ENCODE measurements at regions not wholly inside any gene's neighbourhood (a gene's known extent, or its start where the extent isn't known, plus 50 kb on each side); places are given as distances from the start of the nearest gene placed in this dataset.

DNA sequence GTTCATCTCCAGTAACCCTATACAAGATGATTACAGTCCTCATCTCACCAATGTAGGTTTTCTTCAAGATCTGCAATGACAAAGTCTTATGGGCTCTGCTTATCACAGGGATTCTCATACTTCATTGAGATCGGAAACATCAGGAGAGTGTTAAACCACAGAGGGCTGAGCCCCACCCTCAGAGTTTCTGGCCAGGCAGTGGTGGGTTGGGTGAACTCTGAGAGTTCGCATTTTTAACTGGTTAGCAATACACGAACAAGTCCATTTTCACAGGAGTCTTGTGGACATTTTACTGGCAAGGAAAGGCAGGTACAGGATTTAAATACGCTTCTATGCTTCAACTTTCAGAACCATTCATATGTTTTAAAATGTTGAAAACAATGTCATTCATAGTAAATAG lies 366.7 kb upstream of the ROBO2 start:
- no peak for FAIRE-seq
- DNase-seq (ENCODE audit: insufficient read length, low spot score) = no peak
- TF ChIP-seq POLR2A (IDR thresholded peaks at IDR 0.05; ENCODE audit: low read depth, low read length) (no peak), POLR2AphosphoS5 (IDR thresholded peaks at IDR 0.05; ENCODE audit: low read depth, low read length) (no peak), SPI1 (IDR thresholded peaks at IDR 0.05; ENCODE audit: low read depth, low read length) (no peak), TAF1 (IDR thresholded peaks at IDR 0.05; ENCODE audit: low read depth, low read length) (no peak), POU2F2 (IDR thresholded peaks at IDR 0.05; ENCODE audit: low read depth, low read length) (no peak), PAX5 (IDR thresholded peaks at IDR 0.05; ENCODE audit: insufficient read depth, low read length, severe bottlenecking) (no peak)

DNA sequence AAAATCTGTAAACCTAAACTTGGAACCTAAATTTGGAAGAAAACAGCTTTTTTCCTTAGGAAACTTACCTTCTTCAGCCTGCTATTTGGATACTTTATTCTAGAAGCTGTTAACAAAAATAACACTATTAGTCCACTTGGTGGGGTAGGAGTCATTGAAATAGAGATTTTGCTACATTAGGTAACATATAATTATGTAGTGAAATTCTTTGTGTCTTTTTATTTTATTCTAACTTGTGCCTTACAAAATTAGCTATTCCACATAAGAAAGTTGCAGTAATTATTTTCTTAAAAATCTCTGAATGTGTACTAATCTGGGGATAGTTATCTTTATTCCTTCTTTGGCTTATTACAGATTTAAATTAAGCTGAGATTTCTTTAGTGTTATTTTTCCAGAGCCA lies 360.4 kb upstream of the ROBO2 start:
- TF ChIP-seq TAF1 (IDR thresholded peaks at IDR 0.05; ENCODE audit: low read depth, low read length) (no peak), POU2F2 (IDR thresholded peaks at IDR 0.05; ENCODE audit: low read depth, low read length) (no peak), POLR2A (IDR thresholded peaks at IDR 0.05; ENCODE audit: low read depth, low read length) (no peak), SPI1 (IDR thresholded peaks at IDR 0.05; ENCODE audit: low read depth, low read length) (no peak), POLR2AphosphoS5 (IDR thresholded peaks at IDR 0.05; ENCODE audit: low read depth, low read length) (no peak), PAX5 (IDR thresholded peaks at IDR 0.05; ENCODE audit: insufficient read depth, low read length, severe bottlenecking) (no peak)
- FAIRE-seq = no peak
- no peak for DNase-seq (ENCODE audit: insufficient read length, low spot score)

DNA sequence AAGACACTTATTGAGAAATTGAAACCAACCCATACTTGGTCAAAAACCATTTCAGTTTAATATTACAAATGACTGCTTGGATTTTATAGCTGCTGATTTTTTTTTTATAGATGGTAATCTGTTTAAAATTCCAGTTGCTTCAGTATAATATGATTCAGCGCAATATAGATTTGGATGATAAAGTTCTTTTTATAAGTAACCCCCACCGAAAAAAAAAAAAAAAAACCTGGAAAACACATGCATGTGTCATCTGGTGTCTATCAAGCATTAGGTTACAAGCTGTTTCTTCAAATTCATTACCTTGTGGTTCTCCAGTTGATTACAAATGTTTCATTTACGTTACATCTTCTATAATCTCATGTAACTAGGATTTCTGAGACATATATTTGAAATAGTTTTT lies 356.6 kb upstream of the ROBO2 start:
- TF ChIP-seq POLR2AphosphoS5 (IDR thresholded peaks at IDR 0.05; ENCODE audit: low read depth, low read length) (no peak), POLR2A (IDR thresholded peaks at IDR 0.05; ENCODE audit: low read depth, low read length) (no peak), SPI1 (IDR thresholded peaks at IDR 0.05; ENCODE audit: low read depth, low read length) (no peak), POU2F2 (IDR thresholded peaks at IDR 0.05; ENCODE audit: low read depth, low read length) (no peak), TAF1 (IDR thresholded peaks at IDR 0.05; ENCODE audit: low read depth, low read length) (no peak), PAX5 (IDR thresholded peaks at IDR 0.05; ENCODE audit: insufficient read depth, low read length, severe bottlenecking) (no peak)
- no peak for DNase-seq (ENCODE audit: insufficient read length, low spot score)
- no peak for FAIRE-seq

DNA sequence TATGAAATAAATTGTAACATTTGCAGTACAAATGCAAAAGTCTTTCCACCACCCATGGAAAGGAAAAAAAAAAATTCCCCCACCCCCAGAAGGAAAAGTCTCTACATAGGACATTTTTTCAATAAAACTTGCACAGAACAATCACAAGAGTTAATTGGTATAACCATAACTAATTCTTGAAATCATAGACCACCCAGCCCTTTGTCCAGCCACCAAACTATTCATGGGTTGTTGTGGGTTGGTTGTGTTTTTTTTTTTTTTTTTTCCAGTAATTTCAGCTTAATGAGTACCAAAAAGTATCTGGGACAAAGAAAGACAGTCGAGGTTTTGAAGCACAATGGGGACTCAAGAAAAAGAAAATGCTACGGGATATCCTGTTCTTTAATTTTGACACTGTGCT lies 355.0 kb upstream of the ROBO2 start:
- TF ChIP-seq PAX5 (IDR thresholded peaks at IDR 0.05; ENCODE audit: insufficient read depth, low read length, severe bottlenecking) = no peak
- no peak for TF ChIP-seq SPI1 (IDR thresholded peaks at IDR 0.05; ENCODE audit: low read depth, low read length)
- TF ChIP-seq POLR2A (IDR thresholded peaks at IDR 0.05; ENCODE audit: low read depth, low read length) = no peak
- no peak for TF ChIP-seq POU2F2 (IDR thresholded peaks at IDR 0.05; ENCODE audit: low read depth, low read length)
- no peak for TF ChIP-seq TAF1 (IDR thresholded peaks at IDR 0.05; ENCODE audit: low read depth, low read length)
- TF ChIP-seq POLR2AphosphoS5 (IDR thresholded peaks at IDR 0.05; ENCODE audit: low read depth, low read length) = no peak
- no peak for FAIRE-seq

DNA sequence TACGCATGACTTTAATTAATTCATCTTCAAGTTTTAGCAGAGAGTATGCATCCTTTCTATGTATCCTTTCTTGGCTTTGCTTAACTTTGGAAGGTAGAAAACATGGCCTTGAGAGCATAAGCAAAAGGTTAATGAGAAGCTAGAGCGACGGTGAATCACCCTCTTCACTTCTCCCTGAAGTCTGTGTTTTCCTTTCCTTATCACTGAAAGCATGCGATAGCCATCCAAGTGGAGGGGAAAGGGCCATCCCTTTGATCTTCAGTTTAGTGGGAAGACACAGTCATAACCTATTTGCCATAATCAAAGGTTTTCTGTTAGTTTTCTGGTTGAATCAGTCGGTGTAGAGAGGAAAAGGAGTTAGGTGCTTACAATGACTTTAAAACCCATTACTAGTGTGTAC lies 354.0 kb upstream of the ROBO2 start:
- TF ChIP-seq POLR2AphosphoS5 (IDR thresholded peaks at IDR 0.05; ENCODE audit: low read depth, low read length) (no peak), SPI1 (IDR thresholded peaks at IDR 0.05; ENCODE audit: low read depth, low read length) (no peak), TAF1 (IDR thresholded peaks at IDR 0.05; ENCODE audit: low read depth, low read length) (no peak), PAX5 (IDR thresholded peaks at IDR 0.05; ENCODE audit: insufficient read depth, low read length, severe bottlenecking) (no peak), POLR2A (IDR thresholded peaks at IDR 0.05; ENCODE audit: low read depth, low read length) (no peak), POU2F2 (IDR thresholded peaks at IDR 0.05; ENCODE audit: low read depth, low read length) (no peak)
- FAIRE-seq = no peak

More for the DNA sequence above, 355.0 kb upstream of the ROBO2 start:
- no peak for DNase-seq (ENCODE audit: insufficient read length, low spot score)

DNA sequence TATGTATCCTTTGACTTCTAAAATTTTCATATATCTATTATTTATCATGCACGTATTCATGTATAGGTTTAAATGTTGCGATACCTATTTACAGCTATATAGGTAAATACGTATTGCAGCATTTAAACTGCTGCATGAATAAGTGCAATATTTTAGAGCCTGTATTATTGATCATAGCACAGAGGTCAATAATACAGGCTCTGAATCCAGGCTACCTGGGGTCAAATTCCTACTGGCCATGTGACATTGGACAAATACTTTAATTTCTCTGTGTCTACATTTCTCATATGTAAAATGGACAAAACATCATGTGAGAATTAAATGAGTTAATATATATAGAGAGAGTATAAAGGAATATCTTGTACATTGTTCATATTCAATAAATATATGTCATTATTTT lies 352.9 kb upstream of the ROBO2 start:
- DNase-seq (ENCODE audit: insufficient read length, low spot score) = no peak
- TF ChIP-seq POU2F2 (IDR thresholded peaks at IDR 0.05; ENCODE audit: low read depth, low read length) = no peak
- FAIRE-seq = no peak

More for the DNA sequence above, 354.0 kb upstream of the ROBO2 start:
- DNase-seq (ENCODE audit: insufficient read length, low spot score) = no peak

DNA sequence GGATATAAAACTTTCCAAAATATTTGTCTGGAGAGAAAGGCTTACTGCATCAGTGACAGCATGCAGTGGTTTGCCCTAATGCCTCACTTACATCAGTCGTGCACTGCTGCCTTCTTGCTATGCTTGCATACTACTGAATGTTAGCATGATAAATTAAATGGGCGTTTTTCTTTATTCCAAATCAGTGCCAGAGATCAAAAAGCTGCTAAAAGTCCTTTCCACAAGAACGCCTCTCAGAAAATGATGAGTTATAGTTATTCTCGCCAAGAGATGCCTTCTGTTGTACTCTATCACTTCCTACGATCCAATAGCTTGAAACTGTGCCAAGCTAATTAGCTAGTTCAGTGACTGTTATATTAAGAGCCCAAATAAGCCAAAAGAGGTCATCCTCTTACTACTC lies 345.8 kb upstream of the ROBO2 start:
- FAIRE-seq (no peak), DNase-seq (ENCODE audit: insufficient read length, low spot score) (no peak)
- TF ChIP-seq POU2F2 (IDR thresholded peaks at IDR 0.05; ENCODE audit: low read depth, low read length) = no peak

DNA sequence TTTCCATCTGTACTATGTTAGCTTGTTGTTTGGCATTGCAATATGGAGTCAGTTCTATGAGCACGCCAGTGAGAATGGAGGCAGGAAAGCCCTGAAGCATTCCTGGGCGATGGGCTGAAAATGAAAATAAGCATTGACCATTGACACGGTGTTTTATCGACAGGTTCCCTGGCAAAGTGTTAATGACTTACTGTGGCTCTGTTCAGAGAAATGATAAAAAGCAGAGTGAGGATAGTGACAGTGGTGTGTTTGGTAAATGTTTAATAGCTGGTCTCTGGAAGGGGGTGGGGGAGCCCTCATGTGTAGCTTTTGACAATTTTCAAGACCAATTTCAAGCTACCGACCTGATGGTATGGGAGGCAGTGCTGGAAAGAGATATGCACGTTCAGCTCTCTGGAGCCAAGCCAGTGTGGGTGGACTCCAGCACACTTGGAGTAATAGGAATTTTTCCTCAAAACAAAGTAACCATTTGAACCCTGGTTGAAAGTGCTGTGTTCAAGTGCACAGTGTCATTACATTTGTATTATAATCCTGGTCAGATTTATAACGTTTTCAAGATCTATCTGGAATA lies 341.7 kb upstream of the ROBO2 start:
- FAIRE-seq = no peak
- no peak for DNase-seq (ENCODE audit: insufficient read length, low spot score)
- no peak for TF ChIP-seq TAF1 (IDR thresholded peaks at IDR 0.05; ENCODE audit: low read depth, low read length)
- no peak for TF ChIP-seq SPI1 (IDR thresholded peaks at IDR 0.05; ENCODE audit: low read depth, low read length)
- TF ChIP-seq POLR2AphosphoS5 (IDR thresholded peaks at IDR 0.05; ENCODE audit: low read depth, low read length) = no peak
- TF ChIP-seq POU2F2 (IDR thresholded peaks at IDR 0.05; ENCODE audit: low read depth, low read length) = no peak
- TF ChIP-seq POLR2A (IDR thresholded peaks at IDR 0.05; ENCODE audit: low read depth, low read length) = no peak
- no peak for TF ChIP-seq PAX5 (IDR thresholded peaks at IDR 0.05; ENCODE audit: insufficient read depth, low read length, severe bottlenecking)

DNA sequence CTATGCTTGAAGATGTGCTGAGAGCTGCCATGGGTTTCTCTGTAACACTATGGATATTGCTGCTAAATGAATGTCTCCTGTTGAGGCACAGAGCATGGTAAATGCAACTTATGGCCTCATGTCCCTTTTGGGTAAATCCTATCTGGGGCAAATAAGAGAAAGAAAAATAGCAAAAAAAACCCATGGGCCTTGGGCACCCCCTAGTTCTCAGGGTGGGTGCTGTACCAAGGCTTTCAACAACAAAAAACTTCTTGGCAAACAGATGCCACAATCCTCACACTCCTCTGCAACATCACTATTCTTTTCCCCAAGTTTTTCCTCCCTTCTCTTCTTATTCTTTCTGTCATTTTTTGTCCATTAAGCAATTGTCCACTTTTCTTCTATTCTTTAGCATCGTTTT lies 340.1 kb upstream of the ROBO2 start:
- FAIRE-seq (no peak), DNase-seq (ENCODE audit: insufficient read length, low spot score) (no peak)
- TF ChIP-seq PAX5 (IDR thresholded peaks at IDR 0.05; ENCODE audit: insufficient read depth, low read length, severe bottlenecking) (no peak), POLR2AphosphoS5 (IDR thresholded peaks at IDR 0.05; ENCODE audit: low read depth, low read length) (no peak), POLR2A (IDR thresholded peaks at IDR 0.05; ENCODE audit: low read depth, low read length) (no peak), SPI1 (IDR thresholded peaks at IDR 0.05; ENCODE audit: low read depth, low read length) (no peak), TAF1 (IDR thresholded peaks at IDR 0.05; ENCODE audit: low read depth, low read length) (no peak), POU2F2 (IDR thresholded peaks at IDR 0.05; ENCODE audit: low read depth, low read length) (no peak)

DNA sequence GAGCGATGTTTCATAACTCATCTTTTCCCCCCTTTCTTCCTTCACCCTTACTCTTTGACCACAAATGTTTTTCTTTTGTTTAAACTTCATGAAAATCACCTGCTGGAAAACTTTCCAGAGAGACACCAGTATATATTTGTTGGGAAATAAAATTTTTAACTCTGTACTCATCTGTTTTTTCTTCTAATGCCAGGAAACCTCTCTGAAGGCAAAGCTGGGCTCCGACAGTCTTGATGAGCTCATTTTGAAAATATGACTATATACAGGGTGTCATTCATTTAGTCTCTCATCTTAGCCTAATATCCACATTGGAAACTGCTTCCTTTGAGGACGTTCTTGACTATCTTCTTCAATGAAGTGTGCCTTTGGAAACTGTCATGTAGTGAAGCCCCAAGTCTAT lies 339.6 kb upstream of the ROBO2 start:
- DNase-seq (ENCODE audit: insufficient read length, low spot score) = no peak
- no peak for FAIRE-seq
- no peak for TF ChIP-seq POU2F2 (IDR thresholded peaks at IDR 0.05; ENCODE audit: low read depth, low read length)
- no peak for TF ChIP-seq POLR2AphosphoS5 (IDR thresholded peaks at IDR 0.05; ENCODE audit: low read depth, low read length)
- TF ChIP-seq POLR2A (IDR thresholded peaks at IDR 0.05; ENCODE audit: low read depth, low read length) = no peak
- no peak for TF ChIP-seq SPI1 (IDR thresholded peaks at IDR 0.05; ENCODE audit: low read depth, low read length)
- no peak for TF ChIP-seq PAX5 (IDR thresholded peaks at IDR 0.05; ENCODE audit: insufficient read depth, low read length, severe bottlenecking)
- no peak for TF ChIP-seq TAF1 (IDR thresholded peaks at IDR 0.05; ENCODE audit: low read depth, low read length)
